ENCODE measurements at regions not wholly inside any gene's neighbourhood (a gene's known extent, or its start where the extent isn't known, plus 50 kb on each side); places are given as distances from the start of the nearest gene placed in this dataset.

DNA sequence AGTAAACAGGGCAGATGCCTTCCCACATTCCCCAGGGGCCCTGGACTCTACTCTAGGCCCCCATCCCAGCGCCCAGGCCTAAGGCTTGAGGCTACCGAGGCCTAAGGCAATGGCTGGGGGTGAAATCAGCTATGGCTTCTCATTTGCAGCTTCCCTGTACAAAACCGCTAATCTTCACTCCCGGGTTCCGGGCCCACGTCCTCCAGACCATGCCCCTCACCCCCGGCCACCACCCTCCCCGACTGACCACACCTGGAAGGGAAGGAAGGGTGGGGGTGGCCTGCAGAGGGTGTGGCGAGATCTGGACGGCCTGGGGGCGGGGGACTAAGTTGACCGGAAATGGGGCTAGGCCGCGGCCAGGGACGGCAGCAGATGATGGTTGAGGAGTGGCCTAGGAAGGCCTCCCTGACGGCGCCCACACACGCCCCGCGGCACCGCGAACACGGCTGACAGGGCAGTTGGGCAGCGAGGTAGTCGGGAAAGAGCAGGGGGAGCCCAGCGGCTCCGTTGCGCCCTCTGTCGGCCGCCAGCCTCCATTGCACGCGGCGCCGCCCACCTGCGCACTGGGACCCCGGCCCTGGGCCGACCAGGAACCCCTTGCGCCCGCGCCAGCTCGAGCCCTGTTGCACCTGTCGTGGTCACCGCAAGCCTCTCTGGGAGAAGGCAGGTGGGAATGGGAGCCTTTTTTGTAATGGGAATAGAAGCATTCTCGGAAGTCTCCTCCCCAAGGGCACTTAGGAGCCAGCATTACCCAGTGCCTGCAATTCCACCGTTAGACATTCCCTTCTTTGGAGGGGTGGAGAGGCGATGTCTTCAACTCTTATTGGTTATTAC, 95.9 kb upstream of the CALM2 start:
- Histone ChIP-seq H3K4me3 (ENCODE audit: low read depth, low read length) (peak overlapping the region; percentile 44), H3K27ac (no peak overlapping the region), H3K27me3 (replicated peaks) (no peaks in the 10 kb centered on the region), H3K36me3 (replicated peaks) (no peaks in the 10 kb centered on the region)
- TF ChIP-seq, protein P1, sequence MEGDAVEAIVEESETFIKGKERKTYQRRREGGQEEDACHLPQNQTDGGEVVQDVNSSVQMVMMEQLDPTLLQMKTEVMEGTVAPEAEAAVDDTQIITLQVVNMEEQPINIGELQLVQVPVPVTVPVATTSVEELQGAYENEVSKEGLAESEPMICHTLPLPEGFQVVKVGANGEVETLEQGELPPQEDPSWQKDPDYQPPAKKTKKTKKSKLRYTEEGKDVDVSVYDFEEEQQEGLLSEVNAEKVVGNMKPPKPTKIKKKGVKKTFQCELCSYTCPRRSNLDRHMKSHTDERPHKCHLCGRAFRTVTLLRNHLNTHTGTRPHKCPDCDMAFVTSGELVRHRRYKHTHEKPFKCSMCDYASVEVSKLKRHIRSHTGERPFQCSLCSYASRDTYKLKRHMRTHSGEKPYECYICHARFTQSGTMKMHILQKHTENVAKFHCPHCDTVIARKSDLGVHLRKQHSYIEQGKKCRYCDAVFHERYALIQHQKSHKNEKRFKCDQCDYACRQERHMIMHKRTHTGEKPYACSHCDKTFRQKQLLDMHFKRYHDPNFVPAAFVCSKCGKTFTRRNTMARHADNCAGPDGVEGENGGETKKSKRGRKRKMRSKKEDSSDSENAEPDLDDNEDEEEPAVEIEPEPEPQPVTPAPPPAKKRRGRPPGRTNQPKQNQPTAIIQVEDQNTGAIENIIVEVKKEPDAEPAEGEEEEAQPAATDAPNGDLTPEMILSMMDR (IDR thresholded peaks at IDR 0.05; ENCODE audit: low read depth, low read length, missing control alignments): peak; percentile 76
- no peak for DNase-seq
- in situ Hi-C loops (cut with HindIII; ENCODE audit: low pct_ligation_motif_present, low sequenced_read_pairs): no loop called here

DNA sequence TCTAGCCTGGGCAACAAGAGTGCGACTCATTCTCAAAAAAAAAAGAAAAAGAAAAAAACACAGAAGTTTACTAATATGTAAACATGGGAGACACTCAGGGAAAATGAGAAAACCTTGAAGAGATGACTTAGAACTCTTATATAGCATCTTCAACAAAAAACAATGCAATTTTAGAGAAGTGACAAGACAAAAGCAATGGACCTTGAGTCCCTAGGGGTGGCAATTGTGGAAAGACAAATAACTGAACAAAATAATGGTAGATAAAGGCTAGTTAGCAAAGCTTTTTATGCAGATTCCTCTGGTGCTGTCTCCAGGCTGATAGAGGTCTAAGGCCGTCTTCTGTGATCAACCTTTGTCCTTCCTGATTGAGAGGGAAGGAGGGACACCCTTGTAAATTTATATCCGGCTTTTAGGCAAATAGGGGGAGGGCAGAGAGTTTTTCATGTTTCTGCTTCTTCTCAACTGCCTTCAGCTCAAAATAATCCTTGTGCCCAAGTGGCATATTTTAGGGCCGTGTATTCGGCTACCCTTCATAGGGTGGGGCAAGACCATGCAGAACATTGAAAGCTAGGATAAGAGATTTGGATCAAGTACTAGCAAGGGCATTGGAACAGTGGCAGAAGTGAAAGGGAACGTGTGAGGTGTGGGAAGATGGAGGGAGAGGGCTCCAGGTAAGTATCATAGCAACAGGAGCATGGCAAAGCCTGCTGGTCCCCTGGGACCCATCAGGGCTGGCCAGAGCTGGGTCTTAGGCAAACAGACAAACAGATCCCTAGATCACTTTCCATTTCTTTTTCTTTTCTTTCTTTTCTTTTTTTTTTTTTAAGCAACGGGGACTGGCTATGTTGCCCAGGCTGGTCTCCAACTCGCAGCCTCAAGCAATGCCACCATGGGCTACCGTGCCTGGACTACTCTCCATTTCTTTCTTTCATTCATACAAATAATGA, 95.0 kb upstream of the CALM2 start:
- H3K27ac ChIP-seq: no peak overlapping the region
- H3K4me3 ChIP-seq (ENCODE audit: low read depth, low read length): no peak overlapping the region

DNA sequence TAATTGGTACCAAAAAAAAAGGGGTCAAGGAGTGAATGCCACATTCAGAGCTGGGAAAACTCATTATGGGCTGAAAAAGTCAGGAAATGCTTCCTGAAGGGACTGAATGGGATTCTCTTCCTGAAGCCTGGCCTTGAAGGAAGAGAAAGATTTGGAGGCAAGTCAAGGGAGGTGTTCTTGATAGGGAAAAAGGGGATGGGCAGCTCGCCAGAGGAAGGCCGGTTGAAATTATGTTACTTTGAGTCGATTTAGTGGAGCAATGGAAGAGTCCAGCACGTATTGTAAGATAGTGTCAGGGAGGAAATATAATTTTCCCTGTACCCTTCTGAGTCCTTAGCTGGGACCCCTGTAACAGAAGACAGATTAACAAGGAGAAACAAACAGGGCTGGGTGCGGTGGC, 94.1 kb upstream of the CALM2 start:
- no peak for DNase-seq
- peak overlapping the region; percentile 21 for H3K27ac ChIP-seq

More for the DNA sequence above, 95.0 kb upstream of the CALM2 start:
- H3K27me3 ChIP-seq (replicated peaks): no peaks in the 10 kb centered on the region
- TF ChIP-seq, protein P1 (IDR thresholded peaks at IDR 0.05; ENCODE audit: low read depth, low read length, missing control alignments): no peak
- in situ Hi-C loops (cut with HindIII; ENCODE audit: low pct_ligation_motif_present, low sequenced_read_pairs): no loop called here
- DNase-seq: no peak
- no peaks in the 10 kb centered on the region for H3K36me3 ChIP-seq (replicated peaks)

DNA sequence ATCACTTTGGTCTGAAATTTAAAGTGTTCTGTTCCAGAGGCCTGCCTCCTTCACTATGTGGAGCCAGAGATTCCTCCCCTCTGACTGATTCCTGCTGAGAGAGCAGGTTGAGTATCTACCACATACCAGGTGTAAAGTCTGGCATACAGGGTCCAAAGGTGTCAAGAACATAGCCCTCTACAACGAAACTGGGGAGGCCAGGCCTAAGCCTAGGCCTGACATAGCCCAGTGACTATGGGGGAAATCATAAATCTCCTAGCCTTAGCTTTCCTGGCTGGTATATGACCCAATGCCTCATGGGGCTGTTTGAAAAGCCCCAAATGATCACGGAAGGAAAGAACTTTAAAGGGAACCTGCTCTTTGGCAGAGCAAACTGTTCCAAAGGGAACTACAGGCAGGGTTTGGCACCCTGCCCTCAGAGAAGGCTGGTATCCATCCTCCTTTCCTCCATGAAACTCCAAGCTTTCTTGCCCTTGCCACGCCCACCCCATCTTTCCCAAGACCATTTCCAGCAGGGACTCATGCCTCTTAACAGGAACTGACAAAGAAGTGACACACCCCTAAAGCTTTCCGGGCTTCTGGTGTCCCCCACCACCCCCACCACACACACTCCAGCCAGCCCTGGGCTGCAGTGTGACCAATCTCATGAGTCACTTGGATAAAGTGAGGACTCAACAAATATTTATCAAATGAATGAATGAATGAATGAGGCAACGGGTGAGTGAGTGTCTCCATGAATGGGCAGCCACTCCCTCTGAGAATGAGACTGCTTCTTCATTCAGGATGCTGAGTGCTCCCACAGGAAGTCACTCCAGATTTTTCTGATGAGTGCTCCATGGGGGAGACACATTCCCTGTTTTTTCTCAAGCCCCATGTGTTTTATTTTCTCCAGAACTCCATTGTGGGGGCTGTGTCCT, 93.3 kb upstream of the CALM2 start:
- H3K36me3 ChIP-seq (replicated peaks): no peaks in the 10 kb centered on the region
- H3K27ac ChIP-seq: peak overlapping the region; percentile 57
- H3K27me3 ChIP-seq (replicated peaks): no peaks in the 10 kb centered on the region
- TF ChIP-seq, protein P1 (IDR thresholded peaks at IDR 0.05; ENCODE audit: low read depth, low read length, missing control alignments): no peak
- peak; percentile 97 for DNase-seq
- in situ Hi-C loops (cut with HindIII; ENCODE audit: low pct_ligation_motif_present, low sequenced_read_pairs): no loop called here
- H3K4me3 ChIP-seq (ENCODE audit: low read depth, low read length): no peak overlapping the region

More for the DNA sequence above, 94.1 kb upstream of the CALM2 start:
- TF ChIP-seq, protein P1 (IDR thresholded peaks at IDR 0.05; ENCODE audit: low read depth, low read length, missing control alignments): no peak
- Histone ChIP-seq H3K36me3 (replicated peaks) (no peaks in the 10 kb centered on the region), H3K4me3 (ENCODE audit: low read depth, low read length) (no peak overlapping the region), H3K27me3 (replicated peaks) (no peaks in the 10 kb centered on the region)
- in situ Hi-C loops (cut with HindIII; ENCODE audit: low pct_ligation_motif_present, low sequenced_read_pairs): no loop called here

DNA sequence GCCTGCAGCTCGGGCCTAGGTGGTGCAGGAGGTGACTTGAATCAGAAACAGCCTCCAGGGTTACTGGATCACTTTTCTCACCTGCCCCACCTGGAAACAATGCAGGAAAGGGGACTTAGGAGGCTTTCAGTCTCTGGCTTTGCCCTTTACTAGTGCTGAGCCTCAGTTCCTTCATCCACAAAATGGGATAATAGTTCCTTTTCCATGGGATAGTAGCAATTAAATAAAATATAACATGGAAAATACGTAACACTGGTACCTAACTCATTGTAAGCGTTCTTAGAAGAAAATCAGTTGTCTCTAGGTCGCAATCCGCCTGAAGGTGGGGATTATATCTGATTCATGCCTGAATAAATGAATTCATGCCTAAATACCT, 91.4 kb upstream of the CALM2 start:
- no peak for DNase-seq
- no peak overlapping the region for H3K27ac ChIP-seq
- TF ChIP-seq, protein P1 (IDR thresholded peaks at IDR 0.05; ENCODE audit: low read depth, low read length, missing control alignments): no peak
- no peak overlapping the region for H3K4me3 ChIP-seq (ENCODE audit: low read depth, low read length)
- no peaks in the 10 kb centered on the region for H3K36me3 ChIP-seq (replicated peaks)
- in situ Hi-C loops (cut with HindIII; ENCODE audit: low pct_ligation_motif_present, low sequenced_read_pairs): no loop called here
- no peaks in the 10 kb centered on the region for H3K27me3 ChIP-seq (replicated peaks)
